GM12872 (cell line): ENCODE measurements at regions not wholly inside any gene's neighbourhood (a gene's known extent, or its start where the extent isn't known, plus 50 kb on each side); places are given as distances from the start of the nearest gene placed in this dataset.

Experiments used
- CTCF ChIP-seq: IDR thresholded peaks from 3 replicates; pipeline ENCODE4 v1.5.1; 2011; ENCODE audit warnings: low read depth, mild to moderate bottlenecking, low read length, moderate library complexity; ENCODE audit not compliant: insufficient read depth

DNA sequence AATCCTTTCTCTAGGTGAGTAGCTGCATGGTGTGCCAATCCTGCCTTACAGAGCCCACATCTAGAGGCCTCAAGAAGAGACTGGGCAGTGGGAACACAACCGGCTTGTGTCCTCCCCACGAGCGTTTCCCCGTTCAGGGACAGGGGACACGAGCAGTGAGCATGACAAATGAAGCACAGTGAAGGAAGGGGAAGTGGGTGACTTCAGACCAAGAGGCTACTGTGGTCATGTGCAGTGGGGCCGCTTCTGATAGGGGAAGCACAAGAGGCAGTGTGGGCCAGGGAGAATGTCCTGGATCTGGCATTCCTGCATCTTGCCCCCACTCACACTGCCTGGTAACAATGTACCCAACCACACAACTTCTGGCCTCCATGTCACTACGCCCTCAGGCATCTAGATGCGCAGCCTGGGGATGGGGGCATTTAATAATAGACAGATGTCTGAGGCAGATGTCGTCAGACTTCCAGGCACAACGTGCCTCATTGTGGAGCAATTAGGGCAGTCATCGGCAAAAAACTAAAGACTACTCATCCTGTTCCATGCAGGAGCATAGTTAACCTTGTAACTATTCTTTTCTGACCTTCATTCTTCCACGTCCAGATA, 155.6 kb upstream of the NBPF11 start:
- no peak for TF ChIP-seq CTCF

DNA sequence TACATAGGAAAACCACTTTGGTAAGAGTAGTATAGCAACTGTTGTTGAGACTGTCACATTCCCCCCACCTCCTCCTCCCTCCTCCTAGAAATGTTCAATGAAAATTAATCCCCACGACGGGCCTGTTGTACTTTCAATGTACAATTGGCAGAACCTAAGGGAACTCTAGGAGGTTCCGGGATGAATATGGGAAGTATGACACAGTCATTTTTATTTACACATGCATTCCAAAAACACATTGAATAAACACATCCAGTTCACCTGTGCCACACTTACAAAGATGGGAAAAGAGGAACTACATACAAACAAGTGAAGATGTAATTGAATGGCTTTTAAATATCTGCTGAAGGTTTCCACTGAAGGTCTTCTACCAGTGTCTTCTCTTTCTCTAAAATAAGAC, 144.4 kb upstream of the NBPF11 start:
- no peak for TF ChIP-seq CTCF

DNA sequence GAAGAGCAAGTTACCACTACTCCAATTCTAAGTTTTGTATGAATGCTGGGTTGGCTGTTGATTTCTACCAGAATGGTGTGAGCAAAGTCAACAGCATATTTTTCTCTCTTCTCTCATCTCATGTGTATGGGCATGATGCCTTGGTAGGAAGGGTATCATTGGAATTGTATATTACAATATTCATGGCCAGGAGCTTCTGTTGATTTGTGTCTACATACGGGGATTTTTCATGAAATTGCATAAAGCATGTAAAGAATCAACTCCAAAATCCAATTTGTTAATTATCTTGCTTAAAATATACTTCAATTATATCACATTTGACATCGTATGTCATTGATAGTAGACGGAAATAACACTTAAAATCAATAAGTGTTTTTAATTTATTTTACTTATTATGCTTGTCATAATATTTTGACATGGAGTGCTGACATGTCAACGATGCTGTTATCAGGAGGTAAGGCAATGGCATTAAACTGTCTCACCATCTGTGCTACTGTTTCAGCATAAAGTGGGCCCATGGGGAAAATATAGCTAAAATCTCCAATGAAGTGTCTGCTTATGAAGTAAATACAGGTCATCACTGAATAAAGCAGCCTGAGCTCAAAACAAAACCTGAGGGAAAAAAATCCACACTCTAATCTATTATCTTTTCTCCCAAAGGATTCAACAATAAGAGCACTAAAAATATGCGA, 142.2 kb upstream of the NBPF11 start:
- TF ChIP-seq CTCF, result no peak

- no peak for TF ChIP-seq CTCF
Measured at GRCh38 chr1:148293651-148294050, 141.6 kb upstream of the NBPF11 start.

DNA sequence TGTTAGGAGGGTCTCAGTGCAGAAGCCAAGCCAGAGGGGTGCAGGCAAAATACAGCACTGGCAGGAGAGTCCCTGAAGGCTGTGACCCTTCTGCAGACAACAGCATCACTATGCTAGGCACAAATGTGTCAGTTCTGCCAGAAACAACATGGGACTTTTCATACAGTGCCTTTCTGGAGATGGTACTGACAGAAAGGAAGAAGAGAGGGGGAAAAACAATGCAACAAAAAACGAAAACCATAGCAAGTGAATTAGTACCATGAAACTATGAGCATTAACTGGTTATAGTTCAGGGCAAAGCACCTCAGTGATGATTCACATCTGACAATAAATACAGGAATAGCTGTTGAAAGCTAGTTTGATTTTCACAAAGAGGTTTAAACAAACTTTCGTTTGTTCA, 140.8 kb upstream of the NBPF11 start:
- TF ChIP-seq CTCF, result no peak

DNA sequence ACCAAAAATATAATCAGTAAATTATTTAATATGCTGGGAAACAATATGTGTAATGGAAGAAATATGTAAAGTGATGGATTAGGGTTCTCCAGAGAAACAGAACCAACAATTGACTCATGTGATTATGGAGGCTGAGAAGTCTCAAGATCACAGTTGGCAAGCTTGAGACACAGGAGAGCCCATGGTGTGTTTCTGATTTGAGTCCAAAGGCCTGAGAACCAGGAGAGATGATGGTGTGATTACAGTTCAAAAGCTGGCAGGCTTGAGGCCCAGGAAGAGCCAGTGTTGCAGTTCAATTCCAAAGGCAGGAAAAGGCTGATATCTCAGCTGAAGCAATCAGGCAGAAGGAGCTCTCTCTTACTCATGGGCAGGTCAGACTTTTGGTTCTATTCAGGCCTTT, 138.8 kb upstream of the NBPF11 start:
- no peak for TF ChIP-seq CTCF

GRCh38 chr1:148289647-148290046, 137.6 kb upstream of the NBPF11 start:
- TF ChIP-seq CTCF, result no peak
